Neural cell (in vitro differentiated cells): ENCODE measurements at regions not wholly inside any gene's neighbourhood (a gene's known extent, or its start where the extent isn't known, plus 50 kb on each side); places are given as distances from the start of the nearest gene placed in this dataset.

Source experiments
- H2AFZ ChIP-seq: fragments of 200-600, 300-800 bp; sonication (generic), shearing (Covaris generic); 2 replicates; pipeline ENCODE4 v1.6.0; 2014; ENCODE audit warnings: low read depth, mild to moderate bottlenecking, antibody characterized with exemption, low read length, moderate library complexity
- H3F3A ChIP-seq: fragments of 200-600 bp; shearing (Covaris generic); 2 replicates; pipeline ENCODE4 v1.6.1; 2016; ENCODE audit warnings: mild to moderate bottlenecking, moderate library complexity, mixed read lengths, antibody characterized with exemption, low read length; ENCODE audit not compliant: insufficient read depth, poor library complexity, severe bottlenecking
- H3K27ac ChIP-seq: fragments of 200-600, 300-800 bp; sonication (generic), shearing (Covaris generic); 2 replicates; pipeline ENCODE4 v1.5.1; 2014; ENCODE audit warnings: mild to moderate bottlenecking, low read length, moderate library complexity
- H3K27me3 ChIP-seq: fragments of 300-800, 200-600 bp; sonication (generic), shearing (Covaris generic); 2 replicates; pipeline ENCODE4 v1.6.0; 2014; ENCODE audit warnings: mild to moderate bottlenecking, low read depth, low read length, moderate library complexity; ENCODE audit not compliant: insufficient read depth
- H3K36me3 ChIP-seq: fragments of 300-800, 200-600 bp; sonication (generic), shearing (Covaris generic); 2 replicates; pipeline ENCODE4 v1.5.1; 2014; ENCODE audit warnings: mild to moderate bottlenecking, antibody characterized with exemption, low read length, moderate library complexity; ENCODE audit not compliant: insufficient read depth
- H3K4me2 ChIP-seq: fragments of 300-800, 200-600 bp; sonication (generic), shearing (Covaris generic); 2 replicates; pipeline ENCODE4 v1.6.0; 2014; ENCODE audit warnings: mild to moderate bottlenecking, low read length
- H3K4me3 ChIP-seq: fragments of 300-800, 200-600 bp; sonication (generic), shearing (Covaris generic); 2 replicates; pipeline ENCODE4 v1.5.1; 2014; ENCODE audit warnings: mild to moderate bottlenecking, low read length, moderate library complexity
- H3K79me2 ChIP-seq: fragments of 200-600 bp; shearing (Covaris generic); replicated peaks from 2 replicates; pipeline ENCODE4 v1.6.0; 2014; ENCODE audit warnings: mild to moderate bottlenecking, low read length, moderate library complexity; ENCODE audit not compliant: insufficient read depth
- H3K9ac ChIP-seq: fragments of 300-800, 200-600 bp; sonication (generic), shearing (Covaris generic); 2 replicates; pipeline ENCODE4 v1.6.1; 2016; ENCODE audit warnings: mild to moderate bottlenecking, low read length, mixed read lengths
- H3K9me2 ChIP-seq: fragments of 200-600 bp; shearing (Covaris generic); 2 replicates; pipeline ENCODE4 v1.6.1; 2016; ENCODE audit warnings: mild to moderate bottlenecking, low read length, mixed read lengths; ENCODE audit not compliant: insufficient read depth
- H3K9me3 ChIP-seq: fragments of 200-600, 300-800 bp; sonication (generic), shearing (Covaris generic); 2 replicates; pipeline ENCODE4 v1.6.1; 2016; ENCODE audit warnings: mild to moderate bottlenecking, mixed run types, low read length, moderate library complexity, mixed read lengths
- H4K20me1 ChIP-seq: fragments of 200-600 bp; shearing (Covaris generic); 2 replicates; pipeline ENCODE4 v1.6.1; 2016; ENCODE audit warnings: mild to moderate bottlenecking, mixed run types; ENCODE audit not compliant: insufficient read depth
- CTCF ChIP-seq: fragments of 450-650 bp; IDR thresholded peaks from 2 replicates; pipeline ENCODE4 v1.5.1; 2014; ENCODE audit warnings: antibody characterized with exemption, mild to moderate bottlenecking, moderate library complexity; ENCODE audit not compliant: poor library complexity, severe bottlenecking
- EP300 ChIP-seq: fragments of 450-650 bp; conservative IDR thresholded peaks from 2 replicates; pipeline ENCODE4 v1.6.1; 2014; ENCODE audit warnings: antibody characterized with exemption, mild to moderate bottlenecking, moderate library complexity; ENCODE audit not compliant: poor library complexity, severe bottlenecking
- EZH2 ChIP-seq: fragments of 200-600, 300-800 bp; shearing (Covaris generic), sonication (generic); IDR thresholded peaks from 2 replicates; pipeline ENCODE4 v1.6.1; 2014; ENCODE audit warnings: antibody characterized with exemption, low read length, borderline replicate concordance, mild to moderate bottlenecking; ENCODE audit not compliant: insufficient read depth, poor library complexity, severe bottlenecking
- MXI1 ChIP-seq: fragments of 450-650 bp; conservative IDR thresholded peaks from 2 replicates; pipeline ENCODE4 v1.6.1; 2014; ENCODE audit warnings: antibody characterized with exemption, mild to moderate bottlenecking; ENCODE audit not compliant: poor library complexity, severe bottlenecking
- POLR2AphosphoS5 ChIP-seq: IDR thresholded peaks from 2 replicates; pipeline ENCODE4 v1.6.1; 2012
- RAD21 ChIP-seq: fragments of 450-650 bp; conservative IDR thresholded peaks from 2 replicates; pipeline ENCODE4 v1.6.1; 2014; ENCODE audit warnings: antibody characterized with exemption, mild to moderate bottlenecking, moderate library complexity
- REST ChIP-seq: IDR thresholded peaks from 2 replicates; pipeline ENCODE4 v1.6.1; 2012; ENCODE audit warnings: borderline replicate concordance
- SMC3 ChIP-seq: fragments of 450-650 bp; conservative IDR thresholded peaks from 2 replicates; pipeline ENCODE4 v1.6.1; 2014; ENCODE audit warnings: antibody characterized with exemption, mild to moderate bottlenecking, moderate library complexity; ENCODE audit not compliant: poor library complexity
- TAF1 ChIP-seq: IDR thresholded peaks from 2 replicates; pipeline ENCODE4 v1.6.1; 2012; ENCODE audit warnings: low read depth

GRCh38 chr21:16532840-16533239 lies 803.1 kb downstream of the USP25 start:
- Histone ChIP-seq H3K9ac (no peak overlapping the region), H3K4me3 (no peak overlapping the region), H4K20me1 (no peaks in the 10 kb centered on the region), H3K27me3 (no peaks in the 10 kb centered on the region), H3K36me3 (no peaks in the 10 kb centered on the region), H3K27ac (no peak overlapping the region), H3K9me2 (no peaks in the 10 kb centered on the region), H2AFZ (no peak overlapping the region), H3K9me3 (no peaks in the 10 kb centered on the region), H3K79me2 (no peaks in the 10 kb centered on the region), H3F3A (no peaks in the 10 kb centered on the region), H3K4me2 (no peak overlapping the region)
- TF ChIP-seq SMC3 (no peak), CTCF (no peak), RAD21 (no peak), EP300 (no peak), EZH2 (no peak), TAF1 (no peak), REST (no peak), MXI1 (no peak), POLR2AphosphoS5 (no peak)

- Histone ChIP-seq H3K36me3 (no peaks in the 10 kb centered on the region), H3K4me3 (no peak overlapping the region), H3K27ac (no peak overlapping the region), H3K9me3 (no peaks in the 10 kb centered on the region), H4K20me1 (no peaks in the 10 kb centered on the region), H3K79me2 (no peaks in the 10 kb centered on the region), H3F3A (no peaks in the 10 kb centered on the region), H3K9ac (no peak overlapping the region), H2AFZ (no peak overlapping the region), H3K9me2 (no peaks in the 10 kb centered on the region), H3K27me3 (no peaks in the 10 kb centered on the region), H3K4me2 (no peak overlapping the region)
- TF ChIP-seq MXI1, result no peak
- no peak for TF ChIP-seq CTCF
- TF ChIP-seq EP300, result no peak
- TF ChIP-seq SMC3, result no peak
- no peak for TF ChIP-seq TAF1
- TF ChIP-seq RAD21, result no peak
- TF ChIP-seq POLR2AphosphoS5, result no peak
- no peak for TF ChIP-seq REST
- no peak for TF ChIP-seq EZH2
Measured at GRCh38 chr21:16533692-16534407, 804.1 kb downstream of the USP25 start.
